HepG2 (cell line): ENCODE measurements at regions not wholly inside any gene's neighbourhood (a gene's known extent, or its start where the extent isn't known, plus 50 kb on each side); places are given as distances from the start of the nearest gene placed in this dataset.

Experiments used
- ATAC-seq: fragments of 200-7000 bp; cut with Tn5 transposase; 3 replicates; pipeline ENCODE4 v1.9.1; 2020; ENCODE audit warnings: mild to moderate bottlenecking, moderate library complexity
- BruUV-seq: library from RNA; stranded (reverse); fragments of 400-500 nt; replicated peaks from 2 replicates; lab custom pipeline; 2021; lab: Mats Ljungman, UMichigan
- CTCF ChIA-PET: fragments of 300-600 bp; formaldehyde crosslinking; extraction: SDS; loops from one replicate; lab custom pipeline; 2021; ENCODE audit warnings: low total read pairs, inconsistent platforms, low intra/inter-chr PET ratio; lab: Yijun Ruan, JAX
- POLR2A ChIA-PET: fragments of 350-600 bp; sonication (Branson Sonifier 250); formaldehyde crosslinking; loops from one replicate; lab custom pipeline; 2020; ENCODE audit warnings: antibody characterized with exemption, inconsistent platforms; lab: Yijun Ruan, JAX
- DNase-seq: peaks from one replicate; pipeline ENCODE4 v3.0.0-alpha.2; 2015; ENCODE audit warnings: low spot score
- FAIRE-seq: peaks from 3 replicates; lab custom pipeline; 2011; peaks lifted over from hg19 to GRCh38; lab: Jason Lieb, UNC
- H2AFZ ChIP-seq: one replicate; pipeline ENCODE4 v1.6.1; 2011; ENCODE audit warnings: low read length, inconsistent platforms
- H3K27ac ChIP-seq: fragments of 300-600 bp; 3 replicates; pipeline ENCODE4 v1.8.0; 2011; ENCODE audit warnings: mixed run types, mild to moderate bottlenecking, mixed read lengths, low read length, inconsistent platforms; ENCODE audit not compliant: insufficient read depth; ENCODE audit errors: extremely low read length
- H3K27me3 ChIP-seq, 2 experiments: fragments of 200-600 bp in 1 of 2; 2 replicates in 1 of 2; 3 replicates in 1 of 2; pipeline versions ENCODE4 v1.6.0 to v1.8.0; 2011; ENCODE audit warnings: low read length in 2 of 2, mild to moderate bottlenecking in 2 of 2, moderate library complexity in 2 of 2, inconsistent platforms in 1 of 2; ENCODE audit not compliant: insufficient read depth in 2 of 2, control insufficient read depth in 1 of 2
- H3K36me3 ChIP-seq, 2 experiments: fragments of 200-600 bp in 1 of 2; replicated peaks in 1 of 2; 2 replicates in 1 of 2; 3 replicates in 1 of 2; pipeline versions ENCODE4 v1.5.1 to v1.8.0; 2011; ENCODE audit warnings: low read length in 2 of 2, inconsistent platforms in 1 of 2; ENCODE audit not compliant: insufficient read depth in 2 of 2, control insufficient read depth in 1 of 2
- H3K4me1 ChIP-seq: 2 replicates; pipeline ENCODE4 v1.5.1; 2012; ENCODE audit warnings: low read length, inconsistent platforms; ENCODE audit not compliant: insufficient read depth
- H3K4me2 ChIP-seq: 2 replicates; pipeline ENCODE4 v1.6.0; 2011; ENCODE audit warnings: low read depth, low read length, inconsistent platforms
- H3K4me3 ChIP-seq, 3 experiments: fragments of 200-600 bp in 1 of 3; sonication (generic), shearing (Covaris generic) in 1 of 3; replicated peaks in 1 of 3; 2 replicates each; pipeline ENCODE4 v1.5.1; 2011 to 2016; ENCODE audit warnings: low read length in 3 of 3, inconsistent platforms in 2 of 3, low read depth in 2 of 3, mild to moderate bottlenecking in 2 of 3, control low read depth in 1 of 3, mixed read lengths in 1 of 3; ENCODE audit not compliant: insufficient read depth in 1 of 3
- H3K79me2 ChIP-seq: one replicate; pipeline ENCODE4 v1.6.1; 2011; ENCODE audit warnings: low read length, inconsistent platforms; ENCODE audit not compliant: insufficient read depth
- H3K9ac ChIP-seq: 2 replicates; pipeline ENCODE4 v1.6.0; 2011; ENCODE audit warnings: mild to moderate bottlenecking, low read depth, low read length, inconsistent platforms; ENCODE audit not compliant: insufficient read depth
- H3K9me3 ChIP-seq: 2 replicates; pipeline ENCODE4 v1.5.1; 2012; ENCODE audit warnings: mild to moderate bottlenecking, low read length
- H4K20me1 ChIP-seq: 2 replicates; pipeline ENCODE4 v1.6.0; 2011; ENCODE audit warnings: inconsistent platforms, mild to moderate bottlenecking, low read length, moderate library complexity; ENCODE audit not compliant: insufficient read depth
- BORCS8-MEF2B ChIP-seq: sonication (generic); formaldehyde crosslinking; IDR thresholded peaks from 2 replicates; pipeline ENCODE4 v1.8.0; 2022; ENCODE audit warnings: mild to moderate bottlenecking, missing genetic modification reagents
- FIP1L1 ChIP-seq: fragments of 200-400 bp; formaldehyde crosslinking; IDR thresholded peaks from 2 replicates; pipeline ENCODE4 v1.6.1; 2018; ENCODE audit warnings: low read depth, mild to moderate bottlenecking, low read length, moderate library complexity, borderline replicate concordance; ENCODE audit not compliant: insufficient read depth
- FOXA3 ChIP-seq: IDR thresholded peaks from 2 replicates; pipeline ENCODE4 v1.6.1; 2016; ENCODE audit warnings: missing genetic modification reagents, missing compliant biosample characterization
- NFATC3 ChIP-seq: sonication (generic); formaldehyde crosslinking; IDR thresholded peaks from 2 replicates; pipeline ENCODE4 v1.5.1; 2020; ENCODE audit warnings: mild to moderate bottlenecking, missing genetic modification reagents
- NONO ChIP-seq, 2 experiments: fragments of 450-650 bp in 1 of 2; sonication (generic) in 1 of 2; formaldehyde crosslinking in 1 of 2; IDR thresholded peaks in 1 of 2; conservative IDR thresholded peaks in 1 of 2; 2 replicates each; pipeline versions ENCODE4 v1.6.1 to v1.8.0; 2017 to 2022; ENCODE audit warnings: mild to moderate bottlenecking in 1 of 2, missing genetic modification reagents in 1 of 2, moderate library complexity in 1 of 2
- NR2C2 ChIP-seq: sonication (generic); formaldehyde crosslinking; IDR thresholded peaks from 2 replicates; pipeline ENCODE4 v1.4.0; 2020; ENCODE audit warnings: missing genetic modification reagents, mild to moderate bottlenecking, moderate library complexity, borderline replicate concordance
- ONECUT2 ChIP-seq: sonication (generic); formaldehyde crosslinking; IDR thresholded peaks from 2 replicates; pipeline ENCODE4 v1.4.0; 2020; ENCODE audit warnings: missing genetic modification reagents
- RFX3 ChIP-seq: IDR thresholded peaks from 2 replicates; pipeline ENCODE4 v1.6.1; 2016; ENCODE audit warnings: missing biosample characterization, missing genetic modification reagents
- TFDP1 ChIP-seq: IDR thresholded peaks from 2 replicates; pipeline ENCODE4 v1.6.1; 2016; ENCODE audit warnings: missing compliant biosample characterization, missing genetic modification reagents, borderline replicate concordance
- ZBTB42 ChIP-seq: sonication (generic); formaldehyde crosslinking; IDR thresholded peaks from 2 replicates; pipeline ENCODE4 v1.5.0; 2020; ENCODE audit warnings: mild to moderate bottlenecking, missing genetic modification reagents
- ZBTB46 ChIP-seq: sonication (generic); formaldehyde crosslinking; IDR thresholded peaks from 2 replicates; pipeline ENCODE4 v1.4.0; 2020; ENCODE audit warnings: mild to moderate bottlenecking, missing genetic modification reagents, borderline replicate concordance
- ZMYM3 ChIP-seq: sonication (generic); formaldehyde crosslinking; IDR thresholded peaks from 2 replicates; pipeline ENCODE4 v1.5.1; 2020; ENCODE audit warnings: mild to moderate bottlenecking, missing genetic modification reagents
- ZNF138 ChIP-seq: sonication (generic); formaldehyde crosslinking; IDR thresholded peaks from 2 replicates; pipeline ENCODE4 v1.5.0; 2020; ENCODE audit warnings: mild to moderate bottlenecking, low read depth, missing genetic modification reagents
- ZNF749 ChIP-seq: sonication (generic); formaldehyde crosslinking; IDR thresholded peaks from 2 replicates; pipeline ENCODE4 v1.8.0; 2022; ENCODE audit warnings: mild to moderate bottlenecking, missing genetic modification reagents, moderate library complexity, borderline replicate concordance
- ZNF777 ChIP-seq: sonication (generic); formaldehyde crosslinking; IDR thresholded peaks from 2 replicates; pipeline ENCODE4 v1.4.0; 2020; ENCODE audit warnings: missing genetic modification reagents
- WGBS: methylation state at CpG from one replicate; pipeline ENCODE4 v1.1.6; 2017; ENCODE audit warnings: low lambda C conversion rate; 5-methylcytosine and 5-hydroxymethylcytosine counted together
- in situ Hi-C: cut with HindIII; loops from 2 replicates; pipeline ENCODE4 v1.10.0; 2017; ENCODE audit warnings: low pct_unique_long_range_greater_than_20kb; ENCODE audit not compliant: extremely low pct_ligation_motif_present
- intact Hi-C: fragments of 100-400 bp; cut with micrococcal nuclease; formaldehyde crosslinking; loops from one replicate; pipeline ENCODE4 v1.10.0; 2022; ENCODE audit not compliant: unreplicated experiment

DNA sequence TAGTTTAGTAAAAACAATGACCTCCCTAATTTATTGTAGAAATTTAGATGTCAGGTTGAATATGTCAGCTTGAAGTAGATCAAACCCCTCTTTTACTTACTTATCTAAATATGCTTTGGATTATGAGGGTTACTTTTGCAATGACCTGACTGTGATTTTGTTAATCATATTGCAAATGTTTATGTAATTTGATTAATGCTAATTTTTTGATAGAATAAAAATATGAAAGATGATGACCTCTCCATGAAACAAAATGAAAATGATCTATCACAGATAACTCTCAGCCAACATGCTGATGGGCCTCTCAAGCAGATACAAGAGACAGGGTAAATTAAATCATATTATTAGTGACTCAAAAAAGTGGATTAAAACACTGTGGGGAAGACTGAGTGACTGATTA is 131.0 kb downstream of the CEP57L1 start:
- CTCF ChIA-PET = no interaction called here
- ATAC-seq = no peak
- peaks cover 1 to 3% of the 10 kb centered on the region in 2 experiments; a peak in 2 of 5 replicates for H3K27me3 ChIP-seq
- H3K9me3 ChIP-seq = no peaks in the 10 kb centered on the region
- H3K79me2 ChIP-seq = no peaks in the 10 kb centered on the region
- no peak overlapping the region for H2AFZ ChIP-seq
- in situ Hi-C loops = no loop called here
- no peaks in the 10 kb centered on the region for H4K20me1 ChIP-seq
- intact Hi-C loops = no loop called here
- DNase-seq = no peak
- no peak for FAIRE-seq
- H3K4me3 ChIP-seq = no peak overlapping the region
- H3K4me1 ChIP-seq = peaks cover 7% of the 10 kb centered on the region; the same call in 1 of the 2 replicates
- H3K4me2 ChIP-seq = no peak overlapping the region
- TF ChIP-seq NFATC3 (CRISPR knock-in tag) (no peak), ZNF777 (CRISPR knock-in tag) (no peak), ZBTB46 (CRISPR knock-in tag) (no peak), FIP1L1 (no peak)
- no peak overlapping the region for H3K9ac ChIP-seq
- H3K36me3 ChIP-seq = no peaks in the 10 kb centered on the region
- H3K27ac ChIP-seq = no peak overlapping the region
- no TSS peak for BruUV-seq
- POLR2A ChIA-PET = no interaction called here

- Histone ChIP-seq H3K4me2 (no peak overlapping the region), H2AFZ (no peak overlapping the region), H3K4me1 (peaks cover 7% of the 10 kb centered on the region; the same call in 1 of the 2 replicates), H3K27me3 (peaks cover 1 to 3% of the 10 kb centered on the region in 2 experiments; a peak in 2 of 5 replicates), H3K4me3 (no peak overlapping the region), H3K79me2 (no peaks in the 10 kb centered on the region), H4K20me1 (no peaks in the 10 kb centered on the region), H3K36me3 (no peaks in the 10 kb centered on the region), H3K9me3 (no peaks in the 10 kb centered on the region), H3K27ac (no peak overlapping the region), H3K9ac (no peak overlapping the region)
- BruUV-seq = no TSS peak
- ATAC-seq (no peak), FAIRE-seq (no peak), DNase-seq (no peak)
- ChIA-PET CTCF (no interaction called here), POLR2A (no interaction called here)
- 31% methylated on average over 6 of the region's 6 CpGs for WGBS
- intact Hi-C loops = no loop called here
- TF ChIP-seq ZMYM3 (CRISPR knock-in tag) (no peak), FOXA3 (CRISPR knock-in tag) (no peak), TFDP1 (CRISPR knock-in tag) (no peak), RFX3 (CRISPR knock-in tag) (no peak), NR2C2 (CRISPR knock-in tag) (no peak), NONO (IDR thresholded peaks at IDR 0.05) (no peak), NONO (CRISPR knock-in tag; conservative IDR thresholded peaks at IDR 0.05) (no peak), BORCS8-MEF2B (CRISPR knock-in tag) (no peak), ONECUT2 (no peak), ZNF749 (CRISPR knock-in tag) (no peak), ZNF138 (CRISPR knock-in tag) (no peak), ZBTB42 (CRISPR knock-in tag) (no peak)
- in situ Hi-C loops = no loop called here
Observed at GRCh38 chr6:109225946-109226345, 130.6 kb downstream of the CEP57L1 start.
